Stomach smooth muscle (tissue), 2 donors: ENCODE measurements at regions not wholly inside any gene's neighbourhood (a gene's known extent, or its start where the extent isn't known, plus 50 kb on each side); places are given as distances from the start of the nearest gene placed in this dataset.

ENCODE experiments used
- H3K27ac ChIP-seq: one replicate; pipeline ENCODE4 v1.7.0; 2013; ENCODE audit warnings: mild to moderate bottlenecking, low read length, inconsistent platforms
- H3K27me3 ChIP-seq, 2 donors: one replicate each; pipeline ENCODE4 v1.7.0; 2013; ENCODE audit warnings: low read length in 2 of 2; ENCODE audit not compliant: insufficient read depth in 2 of 2, control insufficient read depth in 1 of 2
- H3K36me3 ChIP-seq, 2 donors: one replicate each; pipeline ENCODE4 v1.7.0; 2013; ENCODE audit warnings: low read length in 2 of 2; ENCODE audit not compliant: control insufficient read depth in 2 of 2, insufficient read depth in 2 of 2
- H3K4me1 ChIP-seq: one replicate; pipeline ENCODE4 v1.7.0; 2013; ENCODE audit warnings: low read length; ENCODE audit not compliant: control insufficient read depth, insufficient read depth
- H3K4me3 ChIP-seq, 2 donors: one replicate each; pipeline ENCODE4 v1.7.0; 2013; ENCODE audit warnings: low read length in 2 of 2
- H3K9ac ChIP-seq, 2 donors: one replicate each; pipeline ENCODE4 v1.7.0; 2013; ENCODE audit warnings: low read length in 2 of 2, mild to moderate bottlenecking in 1 of 2
- H3K9me3 ChIP-seq, 2 donors: one replicate each; pipeline ENCODE4 v1.7.0; 2013; ENCODE audit warnings: low read length in 2 of 2; ENCODE audit not compliant: control insufficient read depth in 2 of 2
- donor health status: healthy.
- donor health status: Pancreatic carcinoma.

DNA sequence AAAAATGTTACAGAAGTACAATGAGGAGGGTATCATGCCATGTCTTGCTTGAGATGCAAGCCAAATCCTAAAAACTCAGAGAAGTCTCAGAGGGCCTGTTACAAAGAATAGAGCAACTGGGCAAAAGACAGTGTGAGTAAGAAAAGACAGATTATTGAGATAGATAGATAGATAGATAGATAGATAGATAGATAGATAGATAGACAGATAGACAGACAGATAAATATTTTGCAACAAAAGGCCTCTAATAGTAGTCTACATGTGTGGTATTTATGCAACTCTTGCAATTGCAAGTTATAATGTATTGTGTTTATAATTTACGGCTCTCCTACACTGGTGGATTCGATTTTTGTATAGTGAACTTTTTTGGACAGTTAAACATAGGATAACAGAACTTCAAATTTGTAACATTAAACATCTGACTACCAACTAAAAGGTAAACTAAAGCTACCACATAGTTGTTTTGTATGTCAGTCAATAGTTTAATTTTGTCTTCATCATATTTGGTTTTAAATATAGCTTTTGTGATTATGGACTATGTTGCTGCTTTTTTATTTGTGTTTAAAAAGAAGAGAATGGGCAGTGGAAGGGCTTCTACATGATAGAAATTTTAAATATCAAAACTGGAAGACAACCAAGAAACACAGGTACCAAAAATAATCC lies 740.7 kb upstream of the LRRTM4 start:
- no peaks in the 10 kb centered on the region for H3K9me3 ChIP-seq
- H3K4me1 ChIP-seq: no peaks in the 10 kb centered on the region
- no peaks in the 10 kb centered on the region for H3K27me3 ChIP-seq
- no peaks in the 10 kb centered on the region for H3K36me3 ChIP-seq
- H3K27ac ChIP-seq: no peak overlapping the region
- H3K9ac ChIP-seq: no peak overlapping the region
- no peak overlapping the region for H3K4me3 ChIP-seq

GRCh38 chr2:78263571-78263970 lies 741.4 kb upstream of the LRRTM4 start:
- Histone ChIP-seq H3K9ac (no peak overlapping the region), H3K4me3 (no peak overlapping the region), H3K9me3 (no peaks in the 10 kb centered on the region), H3K27me3 (no peaks in the 10 kb centered on the region), H3K27ac (no peak overlapping the region), H3K4me1 (no peaks in the 10 kb centered on the region), H3K36me3 (no peaks in the 10 kb centered on the region)

GRCh38 chr2:78264130-78264529 lies 742.0 kb upstream of the LRRTM4 start:
- no peak overlapping the region for H3K4me3 ChIP-seq
- no peaks in the 10 kb centered on the region for H3K27me3 ChIP-seq
- H3K9me3 ChIP-seq: no peaks in the 10 kb centered on the region
- H3K4me1 ChIP-seq: no peaks in the 10 kb centered on the region
- H3K9ac ChIP-seq: no peak overlapping the region
- no peak overlapping the region for H3K27ac ChIP-seq
- H3K36me3 ChIP-seq: no peaks in the 10 kb centered on the region

DNA sequence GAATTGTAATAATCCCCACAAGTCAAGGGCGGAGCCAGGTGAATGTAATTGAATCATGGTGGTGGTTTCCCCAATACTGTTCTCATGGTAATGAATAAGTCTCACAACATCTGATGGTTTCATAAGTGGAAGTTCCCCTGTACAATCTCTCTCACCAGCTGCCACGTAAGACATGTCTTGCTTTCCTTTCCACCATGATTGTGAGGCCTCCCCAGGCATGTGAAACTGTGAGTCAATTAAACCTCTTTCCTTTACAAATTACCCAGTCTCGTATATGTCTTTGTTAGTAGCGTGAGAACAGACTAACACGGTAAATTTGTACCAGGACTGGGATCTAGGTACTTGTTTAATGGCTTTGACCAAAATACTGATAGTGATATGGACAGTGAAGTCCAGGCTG lies 744.3 kb upstream of the REG3G start:
- H3K4me3 ChIP-seq: no peak overlapping the region
- H3K4me1 ChIP-seq: no peaks in the 10 kb centered on the region
- H3K36me3 ChIP-seq: no peaks in the 10 kb centered on the region
- no peak overlapping the region for H3K27ac ChIP-seq
- H3K9me3 ChIP-seq: no peaks in the 10 kb centered on the region
- no peak overlapping the region for H3K9ac ChIP-seq
- no peaks in the 10 kb centered on the region for H3K27me3 ChIP-seq

DNA sequence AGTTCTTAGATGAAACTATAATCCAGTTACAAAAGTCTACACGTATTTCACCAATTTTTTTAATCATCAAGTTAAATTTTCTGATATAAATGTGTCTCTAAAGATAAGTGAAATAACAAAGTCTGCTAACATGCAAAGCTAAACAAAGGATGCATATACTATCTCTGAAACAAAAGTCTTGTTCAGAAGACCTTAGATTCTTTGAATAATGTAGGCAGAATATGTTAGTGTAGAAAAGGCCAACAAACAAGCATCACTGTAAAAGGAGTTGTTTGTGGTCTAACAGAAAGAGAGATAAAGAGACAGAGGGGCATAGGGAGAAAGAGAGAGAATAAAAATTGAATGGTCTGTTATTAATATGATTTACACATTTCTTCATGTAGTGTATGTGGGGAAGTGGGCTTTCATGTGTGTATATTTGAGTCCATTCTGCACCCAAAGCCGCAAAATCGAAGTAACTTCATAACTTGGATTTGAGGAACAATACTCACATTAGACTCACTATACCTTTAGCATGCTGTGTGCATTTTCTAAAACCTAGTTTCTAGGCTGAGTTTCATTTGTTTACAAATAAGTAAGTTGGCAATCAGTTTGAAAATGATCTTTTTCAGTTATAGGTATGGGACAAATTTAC lies 734.8 kb upstream of the REG3G start:
- H3K4me3 ChIP-seq: no peak overlapping the region
- no peak overlapping the region for H3K27ac ChIP-seq
- H3K9ac ChIP-seq: no peak overlapping the region

GRCh38 chr2:78293768-78294167 lies 731.7 kb upstream of the REG3G start:
- Histone ChIP-seq H3K4me3 (no peak overlapping the region), H3K36me3 (no peaks in the 10 kb centered on the region), H3K9ac (no peak overlapping the region), H3K27me3 (no peaks in the 10 kb centered on the region), H3K27ac (no peak overlapping the region), H3K4me1 (no peaks in the 10 kb centered on the region), H3K9me3 (no peaks in the 10 kb centered on the region)

More for the DNA sequence above, 734.8 kb upstream of the REG3G start:
- Histone ChIP-seq H3K4me1 (no peaks in the 10 kb centered on the region), H3K9me3 (no peaks in the 10 kb centered on the region), H3K27me3 (no peaks in the 10 kb centered on the region), H3K36me3 (no peaks in the 10 kb centered on the region)

- no peaks in the 10 kb centered on the region for H3K9me3 ChIP-seq
- no peak overlapping the region for H3K9ac ChIP-seq
- H3K27ac ChIP-seq: no peak overlapping the region
- H3K4me3 ChIP-seq: no peak overlapping the region
- no peaks in the 10 kb centered on the region for H3K4me1 ChIP-seq
- H3K36me3 ChIP-seq: no peaks in the 10 kb centered on the region
- H3K27me3 ChIP-seq: no peaks in the 10 kb centered on the region
Measured at GRCh38 chr2:78301166-78301789, 724.2 kb upstream of the REG3G start.

GRCh38 chr2:78304678-78305077 lies 720.8 kb upstream of the REG3G start:
- Histone ChIP-seq H3K36me3 (no peaks in the 10 kb centered on the region), H3K27ac (no peak overlapping the region), H3K27me3 (no peaks in the 10 kb centered on the region), H3K4me1 (no peaks in the 10 kb centered on the region), H3K9ac (no peak overlapping the region), H3K4me3 (no peak overlapping the region), H3K9me3 (no peaks in the 10 kb centered on the region)

DNA sequence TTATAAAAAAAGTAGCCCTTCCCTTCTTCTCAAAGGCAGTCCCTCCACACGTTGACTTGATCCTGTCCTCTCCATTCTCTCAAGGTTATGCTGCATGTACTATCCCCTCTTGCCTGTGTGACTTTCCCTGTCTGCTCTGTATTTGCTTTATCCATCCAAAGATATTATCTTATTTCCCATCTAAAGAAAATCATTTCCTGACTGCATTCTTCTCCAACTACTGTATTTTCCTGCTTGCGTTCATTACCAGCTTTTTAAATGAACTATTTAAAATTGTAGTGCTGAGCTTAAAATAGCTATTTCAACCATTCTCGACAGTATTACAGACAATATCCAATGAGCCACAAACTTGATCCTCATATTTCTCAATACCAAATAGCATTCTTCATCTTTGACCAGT lies 716.0 kb upstream of the REG3G start:
- no peaks in the 10 kb centered on the region for H3K27me3 ChIP-seq
- H3K4me1 ChIP-seq: no peaks in the 10 kb centered on the region
- H3K27ac ChIP-seq: no peak overlapping the region
- H3K36me3 ChIP-seq: no peaks in the 10 kb centered on the region
- H3K9me3 ChIP-seq: no peaks in the 10 kb centered on the region
- H3K9ac ChIP-seq: no peak overlapping the region
- no peak overlapping the region for H3K4me3 ChIP-seq

GRCh38 chr2:78315368-78315767 lies 710.1 kb upstream of the REG3G start:
- Histone ChIP-seq H3K4me3 (no peak overlapping the region), H3K9me3 (no peaks in the 10 kb centered on the region), H3K9ac (no peak overlapping the region), H3K27me3 (no peaks in the 10 kb centered on the region), H3K4me1 (no peaks in the 10 kb centered on the region), H3K36me3 (no peaks in the 10 kb centered on the region), H3K27ac (no peak overlapping the region)

DNA sequence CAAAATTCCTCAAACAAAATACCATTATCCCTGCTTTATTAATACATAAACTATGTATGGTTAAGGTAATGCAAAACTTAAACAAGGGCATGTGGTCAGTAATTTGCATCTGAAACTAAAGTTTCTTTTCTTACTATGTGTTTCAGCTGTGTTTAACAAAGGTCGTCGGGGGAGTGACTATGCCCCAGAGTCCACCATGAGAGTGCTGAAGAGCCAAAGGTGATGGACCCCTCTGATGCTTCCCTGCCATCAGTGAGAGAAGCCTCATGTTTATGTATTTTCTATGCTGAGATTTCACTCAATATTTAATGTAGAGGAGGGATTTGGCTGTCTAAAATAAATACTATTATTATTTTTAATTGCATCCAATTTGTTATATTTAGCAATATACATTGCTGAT lies 707.2 kb upstream of the REG3G start:
- Histone ChIP-seq H3K9ac (no peak overlapping the region), H3K36me3 (no peaks in the 10 kb centered on the region), H3K27ac (no peak overlapping the region), H3K27me3 (no peaks in the 10 kb centered on the region), H3K4me1 (no peaks in the 10 kb centered on the region), H3K9me3 (no peaks in the 10 kb centered on the region), H3K4me3 (no peak overlapping the region)
